IMR-90 (cell line): ENCODE measurements at regions not wholly inside any gene's neighbourhood (a gene's known extent, or its start where the extent isn't known, plus 50 kb on each side); places are given as distances from the start of the nearest gene placed in this dataset.

Experiments
- ATAC-seq: fragments of 200-7000 bp; cut with Tn5 transposase; 2 replicates; pipeline ENCODE4 v1.9.1; 2020; ENCODE audit warnings: low read depth, mild to moderate bottlenecking, moderate library complexity
- BruUV-seq: library from RNA; stranded (reverse); fragments of 400-500 nt; replicated peaks from 2 replicates; lab custom pipeline; 2021; lab: Mats Ljungman, UMichigan
- CTCF ChIA-PET: fragments of 300-600 bp; formaldehyde crosslinking; extraction: SDS; loops from one replicate; lab custom pipeline; 2021; ENCODE audit warnings: antibody characterized with exemption; lab: Yijun Ruan, JAX
- POLR2A ChIA-PET: fragments of 300-600 bp; sonication (Branson Sonifier 250); formaldehyde crosslinking; loops from one replicate; lab custom pipeline; 2022; ENCODE audit warnings: antibody characterized with exemption; ENCODE audit not compliant: unreplicated experiment; lab: Charles Lee
- DNase-seq: peaks from one replicate; pipeline ENCODE4 v3.0.0; 2013
- H2AFZ ChIP-seq: replicated peaks from 2 replicates; pipeline ENCODE3; 2013; ENCODE audit warnings: low read length, mild to moderate bottlenecking; ENCODE audit not compliant: poor library complexity
- H2AK5ac ChIP-seq: 2 replicates; pipeline ENCODE4 v1.6.1; 2013; ENCODE audit warnings: low read depth, low read length, inconsistent platforms
- H2AK9ac ChIP-seq: replicated peaks from 2 replicates; pipeline ENCODE3; 2013; ENCODE audit warnings: mild to moderate bottlenecking, low read depth, low read length, moderate library complexity; ENCODE audit not compliant: poor library complexity
- H2BK120ac ChIP-seq: 2 replicates; pipeline ENCODE4 v1.6.1; 2013; ENCODE audit warnings: low read depth, low read length, inconsistent platforms
- H2BK15ac ChIP-seq: 3 replicates; pipeline ENCODE4 v1.6.1; 2013; ENCODE audit warnings: low read depth, low read length, inconsistent platforms
- H2BK20ac ChIP-seq: 2 replicates; pipeline ENCODE4 v1.6.1; 2013; ENCODE audit warnings: low read depth, mild to moderate bottlenecking, inconsistent platforms, low read length, moderate library complexity
- H2BK5ac ChIP-seq: 2 replicates; pipeline ENCODE4 v1.6.1; 2013; ENCODE audit warnings: mild to moderate bottlenecking, low read depth, low read length, inconsistent platforms; ENCODE audit not compliant: poor library complexity, severe bottlenecking
- H3K14ac ChIP-seq: replicated peaks from 2 replicates; pipeline ENCODE4 v1.6.1; 2013; ENCODE audit warnings: low read depth, low read length, inconsistent platforms
- H3K18ac ChIP-seq: 2 replicates; pipeline ENCODE4 v1.6.1; 2013; ENCODE audit warnings: low read depth, low read length, control low read depth
- H3K23ac ChIP-seq: 2 replicates; pipeline ENCODE4 v1.6.1; 2013; ENCODE audit warnings: low read depth, low read length, inconsistent platforms
- H3K27ac ChIP-seq: 2 replicates; pipeline ENCODE4 v1.5.1; 2013; ENCODE audit warnings: mild to moderate bottlenecking, control low read depth, low read length; ENCODE audit not compliant: insufficient read depth
- H3K27me3 ChIP-seq: 2 replicates; pipeline ENCODE4 v1.6.1; 2013; ENCODE audit warnings: low read length; ENCODE audit not compliant: control insufficient read depth, insufficient read depth
- H3K36me3 ChIP-seq: 2 replicates; pipeline ENCODE4 v1.6.1; 2013; ENCODE audit warnings: low read length, mixed read lengths; ENCODE audit not compliant: control insufficient read depth, insufficient read depth
- H3K4ac ChIP-seq: 2 replicates; pipeline ENCODE4 v1.6.1; 2013; ENCODE audit warnings: low read depth, low read length, inconsistent platforms
- H3K4me1 ChIP-seq: 2 replicates; pipeline ENCODE4 v1.6.1; 2013; ENCODE audit warnings: low read length, mixed read lengths; ENCODE audit not compliant: control insufficient read depth, insufficient read depth
- H3K4me2 ChIP-seq: 2 replicates; pipeline ENCODE4 v1.6.1; 2013; ENCODE audit warnings: low read depth, mild to moderate bottlenecking, control low read depth, low read length, moderate library complexity
- H3K4me3 ChIP-seq: 2 replicates; pipeline ENCODE4 v1.5.1; 2013; ENCODE audit warnings: low read depth, mild to moderate bottlenecking, control low read depth, low read length, moderate library complexity; ENCODE audit not compliant: insufficient read depth
- H3K56ac ChIP-seq: 2 replicates; pipeline ENCODE4 v1.6.1; 2013; ENCODE audit warnings: low read length, inconsistent platforms; ENCODE audit not compliant: insufficient read depth; ENCODE audit errors: extremely low read depth
- H3K79me1 ChIP-seq, 2 experiments: 2 replicates each; pipeline ENCODE4 v1.6.1; 2013; ENCODE audit warnings: low read length in 2 of 2, inconsistent platforms in 1 of 2, low read depth in 1 of 2
- H3K9ac ChIP-seq: 2 replicates; pipeline ENCODE4 v1.6.1; 2013; ENCODE audit warnings: low read depth, low read length, control low read depth
- H3K9me1 ChIP-seq: 2 replicates; pipeline ENCODE4 v1.6.1; 2013; ENCODE audit warnings: low read length, inconsistent platforms; ENCODE audit not compliant: insufficient read depth
- H3K9me3 ChIP-seq: 2 replicates; pipeline ENCODE4 v1.6.1; 2013; ENCODE audit warnings: low read length; ENCODE audit not compliant: control insufficient read depth, insufficient read depth
- H4K20me1 ChIP-seq: 2 replicates; pipeline ENCODE4 v1.6.1; 2013; ENCODE audit warnings: low read length, inconsistent platforms; ENCODE audit not compliant: insufficient read depth
- H4K5ac ChIP-seq: 2 replicates; pipeline ENCODE4 v1.6.1; 2013; ENCODE audit warnings: mild to moderate bottlenecking, low read depth, low read length, control low read depth
- H4K8ac ChIP-seq, 2 experiments: 2 replicates each; pipeline ENCODE4 v1.6.1; 2013; ENCODE audit warnings: low read depth in 2 of 2, low read length in 2 of 2, control low read depth in 1 of 2, inconsistent platforms in 1 of 2
- H4K91ac ChIP-seq: 2 replicates; pipeline ENCODE4 v1.6.1; 2013; ENCODE audit warnings: low read depth, low read length, inconsistent platforms; ENCODE audit not compliant: insufficient read depth
- CHD1 ChIP-seq: IDR thresholded peaks from 2 replicates; pipeline ENCODE4 v1.6.1; 2012; ENCODE audit warnings: low read depth, low read length, improper control_type of control experiment
- MAFK ChIP-seq: IDR thresholded peaks from 2 replicates; pipeline ENCODE4 v1.6.1; 2012; ENCODE audit warnings: low read depth, low read length, improper control_type of control experiment
- MXI1 ChIP-seq: IDR thresholded peaks from 2 replicates; pipeline ENCODE4 v1.6.1; 2012; ENCODE audit warnings: low read depth, mild to moderate bottlenecking, low read length, moderate library complexity, borderline replicate concordance
- RAD21 ChIP-seq: IDR thresholded peaks from 2 replicates; pipeline ENCODE4 v1.6.1; 2012; ENCODE audit warnings: low read length, improper control_type of control experiment
- RFX5 ChIP-seq: IDR thresholded peaks from 2 replicates; pipeline ENCODE4 v1.8.0; 2012; ENCODE audit warnings: low read depth, mild to moderate bottlenecking, low read length, moderate library complexity
- WGBS, 2 experiments: methylation state at CpG; one replicate each; pipeline versions ENCODE4 v1.1.5 to v1.1.7; 2013; ENCODE audit warnings: missing lambda C conversion rate in 2 of 2; ENCODE audit not compliant: insufficient read length in 1 of 2; ENCODE audit errors: extremely low coverage in 2 of 2; 5-methylcytosine and 5-hydroxymethylcytosine counted together
- dilution Hi-C: fragments of 300-500 bp; cut with HindIII; formaldehyde crosslinking; loops from one replicate; pipeline ENCODE4 v1.14.3; 2018; ENCODE audit warnings: low sequenced_read_pairs; ENCODE audit not compliant: unreplicated experiment
- in situ Hi-C: fragments of 300-500 bp; cut with MboI; formaldehyde crosslinking; loops from 3 replicates; pipeline ENCODE4 v1.14.3; 2019; ENCODE audit warnings: low sequenced_read_pairs, inconsistent platforms, mixed read lengths
- intact Hi-C: fragments of 100-400 bp; cut with micrococcal nuclease; formaldehyde crosslinking; loops from 2 replicates; pipeline ENCODE4 v1.10.0; 2022
- TF ChIP-seq, protein P1 (sequence below): fragments of 150-350 bp; IDR thresholded peaks from 2 replicates; pipeline ENCODE4 v1.6.1; 2017; ENCODE audit warnings: mild to moderate bottlenecking, antibody characterized with exemption, low read length, low read depth

DNA sequence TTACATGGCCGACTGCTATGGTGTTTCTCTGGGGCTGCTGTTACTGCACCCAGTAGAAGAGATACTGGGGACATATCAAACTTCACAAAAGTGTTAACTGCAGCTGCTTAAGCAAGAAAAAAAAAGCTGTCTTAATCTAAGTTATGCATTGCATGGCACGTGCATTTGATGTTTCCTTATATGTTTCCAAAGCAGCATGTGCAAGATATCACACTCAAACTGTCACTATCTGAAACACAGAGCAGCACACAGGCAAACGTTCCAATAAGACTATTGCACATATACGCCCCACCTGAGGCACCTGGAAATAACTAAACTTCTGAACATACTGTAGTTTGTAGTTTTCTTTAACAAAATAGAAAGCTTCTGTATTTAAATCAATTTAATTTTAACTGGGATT lies 671.4 kb upstream of the ADGRL2 start:
- H3K9me3 ChIP-seq = no peaks in the 10 kb centered on the region
- ATAC-seq = no peak
- TF ChIP-seq RAD21 (no peak), MXI1 (no peak), RFX5 (no peak), CHD1 (no peak), MAFK (no peak)
- TF ChIP-seq, protein P1, sequence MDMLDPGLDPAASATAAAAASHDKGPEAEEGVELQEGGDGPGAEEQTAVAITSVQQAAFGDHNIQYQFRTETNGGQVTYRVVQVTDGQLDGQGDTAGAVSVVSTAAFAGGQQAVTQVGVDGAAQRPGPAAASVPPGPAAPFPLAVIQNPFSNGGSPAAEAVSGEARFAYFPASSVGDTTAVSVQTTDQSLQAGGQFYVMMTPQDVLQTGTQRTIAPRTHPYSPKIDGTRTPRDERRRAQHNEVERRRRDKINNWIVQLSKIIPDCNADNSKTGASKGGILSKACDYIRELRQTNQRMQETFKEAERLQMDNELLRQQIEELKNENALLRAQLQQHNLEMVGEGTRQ = no peak
- no TSS peak for BruUV-seq
- no peak overlapping the region for H3K4ac ChIP-seq
- H4K20me1 ChIP-seq = no peaks in the 10 kb centered on the region
- H4K91ac ChIP-seq = peak overlapping the region; percentile 33; the same call in 1 of the 2 replicates
- no peak overlapping the region for H2AK5ac ChIP-seq
- 0 out of 2 replicates have a peak overlapping the region, but pooled peaks have one; percentile 7 for H3K14ac ChIP-seq
- ChIA-PET POLR2A (no interaction called here), CTCF (no interaction called here)
- dilution Hi-C loops (no loop called here), intact Hi-C loops (no loop called here), in situ Hi-C loops (no loop called here)
- H3K36me3 ChIP-seq = no peaks in the 10 kb centered on the region
- H3K23ac ChIP-seq = no peak overlapping the region
- no peak overlapping the region for H2BK120ac ChIP-seq
- H3K4me2 ChIP-seq = no peak overlapping the region
- WGBS, 2 experiments = 66% methylated on average over 2 of the region's 4 CpGs; no CpG with 5 or more reads in 1 of the 2 experiments
- H4K8ac ChIP-seq = no peak overlapping the region
- no peaks in the 10 kb centered on the region for H3K27me3 ChIP-seq
- no peaks in the 10 kb centered on the region for H3K79me1 ChIP-seq
- no peak overlapping the region for H3K9ac ChIP-seq
- no peak overlapping the region for H2BK5ac ChIP-seq
- no peak overlapping the region for H3K56ac ChIP-seq
- no peak overlapping the region for H2BK15ac ChIP-seq
- no peak overlapping the region for H3K4me3 ChIP-seq
- H3K18ac ChIP-seq = peak overlapping the region; percentile 18; the same call in 1 of the 2 replicates
- no peak overlapping the region for H3K27ac ChIP-seq
- no peak overlapping the region for H2AK9ac ChIP-seq
- no peak for DNase-seq
- no peak overlapping the region for H2BK20ac ChIP-seq
- peaks cover 12% of the 10 kb centered on the region for H3K4me1 ChIP-seq
- no peak overlapping the region for H2AFZ ChIP-seq
- H4K5ac ChIP-seq = 0 out of 2 replicates have a peak overlapping the region, but pooled peaks have one; percentile 58
- H3K9me1 ChIP-seq = 0 out of 2 replicates have a peak, but pooled peaks cover 4% of the 10 kb centered on the region
